Mesothelial cell of epicardium (in vitro differentiated cells): ENCODE measurements at regions not wholly inside any gene's neighbourhood (a gene's known extent, or its start where the extent isn't known, plus 50 kb on each side); places are given as distances from the start of the nearest gene placed in this dataset.

Experiments
- DNase-seq, 2 experiments: peaks; one replicate each; pipeline ENCODE4 v3.0.0; 2021; ENCODE audit warnings: low spot score in 2 of 2; ENCODE audit not compliant: unreplicated experiment in 2 of 2
- H3K27ac Mint-ChIP-seq: 2 replicates; pipeline ENCODE4 v1.8.0; 2021; ENCODE audit warnings: mixed read lengths
- H3K27me3 Mint-ChIP-seq: 2 replicates; pipeline ENCODE4 v1.8.0; 2021; ENCODE audit warnings: low read depth, mixed read lengths
- H3K36me3 Mint-ChIP-seq: 2 replicates; pipeline ENCODE4 v1.8.0; 2021; ENCODE audit warnings: mixed read lengths
- H3K4me1 Mint-ChIP-seq: 2 replicates; pipeline ENCODE4 v1.8.0; 2021; ENCODE audit warnings: mixed read lengths
- H3K4me3 Mint-ChIP-seq: 2 replicates; pipeline ENCODE4 v1.8.0; 2021; ENCODE audit warnings: mild to moderate bottlenecking, moderate library complexity, mixed read lengths
- H3K9me3 Mint-ChIP-seq: 2 replicates; pipeline ENCODE4 v1.8.0; 2021; ENCODE audit warnings: mixed read lengths
- TF ChIP-seq, protein P1 (sequence below): fragments of 200-600 bp; sonication (generic); IDR thresholded peaks from one replicate; pipeline ENCODE4 v1.5.0; 2021; ENCODE audit warnings: antibody characterized with exemption; ENCODE audit not compliant: unreplicated experiment

DNA sequence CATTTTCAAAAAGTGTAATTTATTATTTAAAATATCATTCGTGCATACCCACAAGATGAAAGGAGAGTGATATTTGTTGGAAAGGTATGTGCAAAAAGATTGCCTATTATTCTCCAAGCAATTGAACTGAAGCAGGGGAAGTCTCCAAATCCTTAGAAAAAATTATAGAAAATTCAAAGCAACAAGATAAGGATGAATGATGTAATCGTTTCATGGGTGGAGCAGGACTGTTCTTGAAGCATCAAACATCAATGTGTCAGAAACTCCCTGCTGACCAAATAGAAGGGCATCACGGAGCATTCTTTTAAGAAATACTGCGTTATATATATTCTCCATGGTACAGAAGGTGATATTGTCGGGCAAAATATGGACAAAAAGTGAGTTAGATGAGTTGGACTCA, 87.9 kb upstream of the SPAG17 start:
- TF ChIP-seq, protein P1, sequence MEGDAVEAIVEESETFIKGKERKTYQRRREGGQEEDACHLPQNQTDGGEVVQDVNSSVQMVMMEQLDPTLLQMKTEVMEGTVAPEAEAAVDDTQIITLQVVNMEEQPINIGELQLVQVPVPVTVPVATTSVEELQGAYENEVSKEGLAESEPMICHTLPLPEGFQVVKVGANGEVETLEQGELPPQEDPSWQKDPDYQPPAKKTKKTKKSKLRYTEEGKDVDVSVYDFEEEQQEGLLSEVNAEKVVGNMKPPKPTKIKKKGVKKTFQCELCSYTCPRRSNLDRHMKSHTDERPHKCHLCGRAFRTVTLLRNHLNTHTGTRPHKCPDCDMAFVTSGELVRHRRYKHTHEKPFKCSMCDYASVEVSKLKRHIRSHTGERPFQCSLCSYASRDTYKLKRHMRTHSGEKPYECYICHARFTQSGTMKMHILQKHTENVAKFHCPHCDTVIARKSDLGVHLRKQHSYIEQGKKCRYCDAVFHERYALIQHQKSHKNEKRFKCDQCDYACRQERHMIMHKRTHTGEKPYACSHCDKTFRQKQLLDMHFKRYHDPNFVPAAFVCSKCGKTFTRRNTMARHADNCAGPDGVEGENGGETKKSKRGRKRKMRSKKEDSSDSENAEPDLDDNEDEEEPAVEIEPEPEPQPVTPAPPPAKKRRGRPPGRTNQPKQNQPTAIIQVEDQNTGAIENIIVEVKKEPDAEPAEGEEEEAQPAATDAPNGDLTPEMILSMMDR: no peak
- Mint-ChIP-seq H3K4me1 (peaks cover 5% of the 10 kb centered on the region), H3K4me3 (no peak overlapping the region), H3K27me3 (no peaks in the 10 kb centered on the region), H3K27ac (no peak overlapping the region), H3K36me3 (no peaks in the 10 kb centered on the region), H3K9me3 (peaks cover 7% of the 10 kb centered on the region)
- no peak for DNase-seq

DNA sequence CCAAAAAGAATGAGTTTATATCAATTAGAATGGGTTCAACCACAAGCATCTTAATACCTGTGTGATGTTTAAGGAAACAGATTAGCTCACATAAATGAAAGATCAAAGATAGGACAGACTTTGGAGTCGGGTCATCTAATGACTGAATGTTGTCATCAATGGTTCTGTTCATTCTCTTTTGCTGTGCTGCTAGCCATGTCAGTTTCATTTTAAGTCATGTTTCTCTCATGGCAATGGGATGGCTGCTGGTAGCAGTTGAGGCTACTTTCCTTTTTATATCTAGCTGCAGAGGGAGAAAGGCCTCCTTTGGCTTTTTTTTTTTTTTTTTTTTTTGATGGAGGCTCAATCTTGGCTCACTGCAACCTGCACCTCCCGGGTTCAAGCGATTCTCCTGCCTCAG, 86.9 kb upstream of the SPAG17 start:
- Mint-ChIP-seq H3K36me3 (no peaks in the 10 kb centered on the region), H3K4me1 (peaks cover 5% of the 10 kb centered on the region), H3K9me3 (peaks cover 2% of the 10 kb centered on the region), H3K4me3 (no peak overlapping the region), H3K27ac (no peak overlapping the region), H3K27me3 (no peaks in the 10 kb centered on the region)
- DNase-seq: no peak
- TF ChIP-seq, protein P1: no peak

DNA sequence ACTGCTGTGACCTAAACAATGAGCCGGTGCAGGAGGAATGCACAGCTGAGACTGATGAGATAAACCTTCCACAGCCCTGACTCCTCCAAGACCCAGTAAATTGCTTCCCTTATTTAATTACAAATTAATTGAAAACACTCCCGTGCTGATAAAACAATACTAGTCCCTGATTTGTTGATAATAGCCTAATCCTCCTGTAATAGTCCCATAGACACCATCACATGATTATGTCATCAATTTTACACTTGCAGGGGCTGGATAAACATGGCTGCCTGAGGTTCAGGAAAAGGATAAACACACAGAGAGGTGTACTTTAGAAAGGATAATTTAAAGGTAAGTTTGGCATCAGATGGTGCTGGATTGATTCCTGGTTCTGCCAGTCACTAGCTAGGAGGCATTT, 84.6 kb upstream of the SPAG17 start:
- Mint-ChIP-seq H3K27me3 (no peaks in the 10 kb centered on the region), H3K9me3 (no peaks in the 10 kb centered on the region), H3K27ac (no peak overlapping the region), H3K4me3 (no peak overlapping the region), H3K36me3 (no peaks in the 10 kb centered on the region), H3K4me1 (peaks cover 2% of the 10 kb centered on the region)
- DNase-seq: no peak
- TF ChIP-seq, protein P1: no peak

DNA sequence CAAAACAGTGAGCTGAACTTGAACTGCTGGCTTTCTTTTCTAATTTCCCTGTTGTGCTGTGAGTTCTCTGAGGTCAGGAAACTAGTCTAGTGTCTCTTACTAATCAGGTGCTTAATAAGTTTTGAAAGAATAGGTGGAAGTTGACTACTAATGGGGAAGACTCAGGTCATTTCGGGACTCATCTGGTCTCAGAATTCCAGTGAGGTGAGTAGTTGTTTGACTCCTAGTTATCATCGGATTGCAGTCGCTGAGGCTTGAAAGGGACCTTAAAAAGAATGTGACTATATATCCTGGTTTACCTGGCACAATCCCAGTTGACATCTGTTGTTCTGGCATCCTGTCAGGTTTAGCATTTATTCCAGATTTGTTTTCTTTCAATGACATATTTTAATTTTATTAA, 81.4 kb upstream of the SPAG17 start:
- Mint-ChIP-seq H3K27me3 (no peaks in the 10 kb centered on the region), H3K9me3 (no peaks in the 10 kb centered on the region), H3K36me3 (no peaks in the 10 kb centered on the region), H3K4me3 (no peak overlapping the region), H3K27ac (no peak overlapping the region), H3K4me1 (peaks cover 8% of the 10 kb centered on the region)
- TF ChIP-seq, protein P1: no peak
- no peak for DNase-seq

DNA sequence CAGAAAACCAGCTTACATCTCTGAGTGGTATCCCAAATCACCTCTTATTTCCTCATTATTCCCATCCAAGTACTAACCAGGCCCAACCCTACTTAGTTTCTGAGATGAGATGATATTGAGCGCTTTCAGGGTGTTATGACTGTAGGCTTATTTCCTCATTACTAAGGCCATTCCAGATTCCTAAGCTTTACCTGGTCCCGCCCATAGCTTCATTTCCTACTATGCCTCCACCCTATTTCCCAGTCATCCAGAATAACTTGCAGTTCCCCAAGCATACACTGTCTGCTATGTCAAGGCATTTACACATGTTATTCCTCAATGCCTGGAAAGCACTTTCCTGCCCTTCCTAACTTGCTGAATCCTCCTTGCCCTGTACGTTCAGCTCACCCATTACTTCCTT, 79.3 kb upstream of the SPAG17 start:
- no peak for DNase-seq
- no peaks in the 10 kb centered on the region for H3K27me3 Mint-ChIP-seq
- H3K36me3 Mint-ChIP-seq: no peaks in the 10 kb centered on the region
- H3K4me1 Mint-ChIP-seq: peaks cover 8% of the 10 kb centered on the region
- no peak overlapping the region for H3K4me3 Mint-ChIP-seq
- no peaks in the 10 kb centered on the region for H3K9me3 Mint-ChIP-seq
- H3K27ac Mint-ChIP-seq: no peak overlapping the region
- TF ChIP-seq, protein P1: no peak

DNA sequence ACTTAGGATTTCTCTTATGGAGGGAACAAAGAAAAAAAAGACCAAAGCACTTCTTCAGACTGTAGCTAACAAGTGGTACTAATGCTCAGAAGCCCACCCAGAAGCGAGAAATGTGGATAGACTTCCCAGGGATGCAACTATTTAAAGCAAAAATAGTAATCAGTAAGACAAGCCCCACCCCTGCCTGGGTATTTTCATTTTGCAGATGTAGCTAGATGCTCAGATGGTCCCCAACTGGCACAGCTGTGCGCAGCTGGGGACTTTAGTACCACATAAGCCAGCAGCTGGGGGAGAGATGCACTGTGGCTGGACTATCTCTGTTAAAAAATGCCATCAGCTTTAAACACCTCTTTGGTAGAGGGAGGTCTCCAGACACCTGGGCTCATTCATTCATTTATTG, 77.8 kb upstream of the SPAG17 start:
- no peak for DNase-seq
- peaks cover 8% of the 10 kb centered on the region for H3K4me1 Mint-ChIP-seq
- TF ChIP-seq, protein P1: no peak
- no peaks in the 10 kb centered on the region for H3K9me3 Mint-ChIP-seq
- H3K27ac Mint-ChIP-seq: no peak overlapping the region
- no peaks in the 10 kb centered on the region for H3K27me3 Mint-ChIP-seq
- no peak overlapping the region for H3K4me3 Mint-ChIP-seq
- no peaks in the 10 kb centered on the region for H3K36me3 Mint-ChIP-seq
